ENCODE measurements at regions not wholly inside any gene's neighbourhood (a gene's known extent, or its start where the extent isn't known, plus 50 kb on each side); places are given as distances from the start of the nearest gene placed in this dataset.

GRCh38 chr6:95866732-95867131 lies 149.0 kb upstream of the FUT9 start:
- H3K4me1 ChIP-seq (ENCODE audit: insufficient read depth, low read length), result no peaks in the 10 kb centered on the region; the same call in 1 of the 2 replicates
- DNase-seq (ENCODE audit: low spot score) (peak; percentile 41), ATAC-seq (peak; percentile 88), FAIRE-seq (no peak)
- ChIA-PET POLR2A (no interaction called here), CTCF (ENCODE audit: low intra/inter-chr PET ratio, low total read pairs) (interaction anchor here (3.2 kb wide), 1 partner anchor 218 kb away, joined by 12 read pairs; no protein-coding TSS in a partner anchor)
- no peak overlapping the region for H3K27ac ChIP-seq (ENCODE audit: extremely low read length, insufficient read depth, low read length)
- H3K4me2 ChIP-seq (ENCODE audit: low read depth, low read length), result no peak overlapping the region; the same call in 1 of the 2 replicates
- BruUV-seq (replicated peaks), result no TSS peak
- no peak overlapping the region; the same call in 1 of the 2 replicates for H3K9ac ChIP-seq (ENCODE audit: insufficient read depth, low read depth, low read length)
- H4K20me1 ChIP-seq (ENCODE audit: insufficient read depth, low read length), result no peaks in the 10 kb centered on the region
- 36% methylated on average over 7 of the region's 7 CpGs for WGBS (ENCODE audit: low lambda C conversion rate)
- no peaks in the 10 kb centered on the region for H3K79me2 ChIP-seq (ENCODE audit: insufficient read depth, low read length)
- in situ Hi-C loops (cut with HindIII; ENCODE audit: extremely low pct_ligation_motif_present, low pct_unique_long_range_greater_than_20kb), result loop anchor here (5.0 to 25.0 kb wide), 2 partner anchors 219 to 279 kb away; partner anchors contain the start of gene MANEA
- H3K4me3 ChIP-seq (replicated peaks in 1 of 3; ENCODE audit: insufficient read depth in 1 of 3, low read depth in 2 of 3, low read length in 3 of 3), result no peak overlapping the region
- H3K36me3 ChIP-seq (replicated peaks in 1 of 2; ENCODE audit: control insufficient read depth in 1 of 2, insufficient read depth in 2 of 2, low read length in 2 of 2), result no peaks in the 10 kb centered on the region
- H3K27me3 ChIP-seq (ENCODE audit: control insufficient read depth in 1 of 2, insufficient read depth in 2 of 2, low read length in 2 of 2), result no peaks in the 10 kb centered on the region
- intact Hi-C loops (cut with micrococcal nuclease; ENCODE audit: unreplicated experiment), result loop anchor here (1.0 to 10.0 kb wide), 5 partner anchors 57 to 434 kb away; no protein-coding TSS in a partner anchor
- H2AFZ ChIP-seq (ENCODE audit: low read length), result peak overlapping the region; percentile 61
- H3K9me3 ChIP-seq (ENCODE audit: low read length), result no peaks in the 10 kb centered on the region
- TF ChIP-seq ZNF567 (CRISPR knock-in tag; IDR thresholded peaks at IDR 0.05; ENCODE audit: borderline replicate concordance), result no peak
- TF ChIP-seq CBX5 (CRISPR knock-in tag; IDR thresholded peaks at IDR 0.05; ENCODE audit: borderline replicate concordance), result no peak
- TF ChIP-seq SMAD3 (CRISPR knock-in tag; IDR thresholded peaks at IDR 0.05), result 0 out of 2 replicates have a peak, but pooled peaks have one; percentile 53
- peak; percentile 79 for TF ChIP-seq CTCF (CRISPR knock-in tag; IDR thresholded peaks at IDR 0.05)
- TF ChIP-seq GATAD2A (CRISPR knock-in tag; IDR thresholded peaks at IDR 0.05), result 0 out of 2 replicates have a peak, but pooled peaks have one; percentile 14
- no peak for TF ChIP-seq ZNF780A (CRISPR knock-in tag; IDR thresholded peaks at IDR 0.05)
- no peak for TF ChIP-seq PCBP2 (optimal IDR thresholded peaks at IDR 0.05; ENCODE audit: low read depth, low read length, poor library complexity, severe bottlenecking)
- TF ChIP-seq STAG1 (CRISPR knock-in tag; IDR thresholded peaks at IDR 0.05), result peak; percentile 88
- no peak for TF ChIP-seq AKAP8 (CRISPR knock-in tag; IDR thresholded peaks at IDR 0.05)
- no peak for TF ChIP-seq ZNF784 (CRISPR knock-in tag; IDR thresholded peaks at IDR 0.05; ENCODE audit: borderline replicate concordance)
- peak; percentile 46; the same call in 1 of the 2 replicates for TF ChIP-seq ARID5B (CRISPR knock-in tag; IDR thresholded peaks at IDR 0.05)
- TF ChIP-seq ZFP36 (IDR thresholded peaks at IDR 0.05; ENCODE audit: borderline replicate concordance, low read depth, low read length, partially characterized antibody), result no peak
- no peak for TF ChIP-seq IKZF5 (CRISPR knock-in tag; IDR thresholded peaks at IDR 0.05)
- peak; percentile 27; the same call in 1 of the 2 replicates for TF ChIP-seq RXRB (CRISPR knock-in tag; IDR thresholded peaks at IDR 0.05; ENCODE audit: borderline replicate concordance)
- TF ChIP-seq ATF2 (CRISPR knock-in tag; IDR thresholded peaks at IDR 0.05), result 0 out of 2 replicates have a peak, but pooled peaks have one; percentile 11

All from HepG2 (cell line).